NCI-H2081 treated with DMSO at 0.1 percent for 48 hours (cell line): ENCODE measurements at regions not wholly inside any gene's neighbourhood (a gene's known extent, or its start where the extent isn't known, plus 50 kb on each side); places are given as distances from the start of the nearest gene placed in this dataset.
"Not testable (repeated sequence)": the region's sequence is repeated elsewhere in the genome, so short reads cannot be mapped to it uniquely, and the experiment has no call there.

ENCODE experiments used
- DNase-seq: peaks from one replicate; lab custom pipeline; 2025; lab: John Stamatoyannopoulos, UW

GRCh38 chr4:72770708-72771107 lies 201.7 kb upstream of the ADAMTS3 start:
- DNase-seq: no peak

GRCh38 chr4:72768364-72768763 lies 199.3 kb upstream of the ADAMTS3 start:
- no peak for DNase-seq

GRCh38 chr4:72767618-72768302 lies 198.7 kb upstream of the ADAMTS3 start:
- no peak for DNase-seq

GRCh38 chr4:72765788-72766187 lies 196.8 kb upstream of the ADAMTS3 start:
- DNase-seq: not testable (repeated sequence)

GRCh38 chr4:72761368-72762038 lies 192.5 kb upstream of the ADAMTS3 start:
- no peak for DNase-seq

GRCh38 chr4:72753414-72753813 lies 184.4 kb upstream of the ADAMTS3 start:
- DNase-seq: not testable (repeated sequence)

- DNase-seq: no peak
Measured at GRCh38 chr4:72744103-72744725, 175.2 kb upstream of the ADAMTS3 start.

- DNase-seq: no peak
Measured at GRCh38 chr4:72743078-72743477, 174.1 kb upstream of the ADAMTS3 start.

- DNase-seq: no peak
Measured at GRCh38 chr4:72715299-72715698, 146.3 kb upstream of the ADAMTS3 start.

- DNase-seq: no peak
Measured at GRCh38 chr4:72714482-72715279, 145.7 kb upstream of the ADAMTS3 start.

GRCh38 chr4:72712997-72713396 lies 144.0 kb upstream of the ADAMTS3 start:
- no peak for DNase-seq

- DNase-seq: no peak
Measured at GRCh38 chr4:72709475-72709874, 140.5 kb upstream of the ADAMTS3 start.

GRCh38 chr4:72706684-72707083 lies 137.7 kb upstream of the ADAMTS3 start:
- DNase-seq: no peak

GRCh38 chr4:72704925-72705640 lies 136.1 kb upstream of the ADAMTS3 start:
- DNase-seq: not testable (repeated sequence)

GRCh38 chr4:72702948-72703347 lies 133.9 kb upstream of the ADAMTS3 start:
- DNase-seq: no peak

- peak; percentile 7 for DNase-seq
Measured at GRCh38 chr4:72701987-72702819, 133.2 kb upstream of the ADAMTS3 start.

- no peak for DNase-seq
Measured at GRCh38 chr4:72690771-72691170, 121.8 kb upstream of the ADAMTS3 start.

GRCh38 chr4:72689923-72690322 lies 120.9 kb upstream of the ADAMTS3 start:
- DNase-seq: no peak

GRCh38 chr4:72686390-72686789 lies 117.4 kb upstream of the ADAMTS3 start:
- not testable (repeated sequence) for DNase-seq

GRCh38 chr4:72679666-72680065 lies 110.6 kb upstream of the ADAMTS3 start:
- DNase-seq: no peak

- DNase-seq: no peak
Measured at GRCh38 chr4:72677886-72678285, 108.9 kb upstream of the ADAMTS3 start.
